ENCODE measurements at regions not wholly inside any gene's neighbourhood (a gene's known extent, or its start where the extent isn't known, plus 50 kb on each side); places are given as distances from the start of the nearest gene placed in this dataset.

GRCh38 chr4:31375936-31376335 lies 655.8 kb downstream of the PCDH7 start:
- TF ChIP-seq CTCF (IDR thresholded peaks at IDR 0.05) (no peak), POLR2A (IDR thresholded peaks at IDR 0.05) (no peak), EP300 (IDR thresholded peaks at IDR 0.05) (no peak)
